DMS 273 (cell line): ENCODE measurements at regions not wholly inside any gene's neighbourhood (a gene's known extent, or its start where the extent isn't known, plus 50 kb on each side); places are given as distances from the start of the nearest gene placed in this dataset.
A peak's percentile ranks its signal among the peaks of the same experiment; 100 is the strongest.
"Not testable (repeated sequence)": the region's sequence is repeated elsewhere in the genome, so short reads cannot be mapped to it uniquely, and the experiment has no call there.

Experiments used
- DNase-seq: peaks from one replicate; lab custom pipeline; 2025; ENCODE audit not compliant: unreplicated experiment; lab: John Stamatoyannopoulos, UW

DNA sequence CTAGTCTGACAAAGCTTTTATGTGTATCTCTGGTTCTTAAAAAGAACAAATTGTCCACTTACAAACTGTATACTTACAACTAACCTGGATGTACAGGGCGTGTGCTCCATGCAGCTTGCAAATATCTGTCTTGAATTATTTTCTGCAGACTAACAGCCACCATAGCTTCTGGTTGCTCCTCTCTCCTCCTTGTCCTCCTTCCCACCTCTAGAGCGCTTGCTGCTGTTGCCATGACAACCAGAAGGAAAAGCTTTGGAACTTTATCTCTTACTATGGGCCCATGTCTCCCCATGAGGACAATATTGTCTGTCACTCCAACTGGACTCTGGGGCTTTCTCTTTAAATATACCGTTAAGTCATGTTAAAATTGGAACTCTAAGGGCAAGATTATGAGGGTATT, 71.5 kb upstream of the DHX40 start:
- DNase-seq = peak; percentile 50

DNA sequence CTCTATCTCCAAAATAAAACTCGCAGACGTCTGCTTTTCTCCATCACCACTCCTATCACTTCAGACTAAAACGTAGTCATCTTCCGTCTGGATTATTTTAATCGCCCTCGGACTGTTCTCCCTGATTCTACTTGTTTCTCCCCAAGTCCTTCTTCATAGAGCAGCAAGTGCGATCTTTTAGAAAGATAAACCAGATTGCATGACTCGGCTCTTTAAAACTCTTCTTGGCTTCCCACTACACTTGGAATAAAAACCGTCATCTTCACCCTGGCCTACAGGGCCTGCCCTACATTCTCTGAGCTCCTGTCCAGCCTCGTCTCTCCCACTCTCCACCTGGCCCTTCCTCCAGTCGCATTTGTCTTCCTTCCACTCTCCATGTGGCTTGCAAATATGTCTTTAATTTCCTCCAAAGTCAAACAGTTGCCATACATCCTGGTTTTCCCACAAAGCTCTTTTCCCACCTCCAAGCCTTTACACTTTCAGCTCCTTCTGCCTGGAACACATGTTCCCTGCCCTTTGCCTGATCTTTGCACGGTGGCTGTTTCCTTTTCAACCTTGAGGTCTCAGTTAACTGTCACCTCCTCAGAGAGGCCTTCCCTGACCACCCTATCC, 70.5 kb upstream of the DHX40 start:
- DNase-seq = peak; percentile 12

DNA sequence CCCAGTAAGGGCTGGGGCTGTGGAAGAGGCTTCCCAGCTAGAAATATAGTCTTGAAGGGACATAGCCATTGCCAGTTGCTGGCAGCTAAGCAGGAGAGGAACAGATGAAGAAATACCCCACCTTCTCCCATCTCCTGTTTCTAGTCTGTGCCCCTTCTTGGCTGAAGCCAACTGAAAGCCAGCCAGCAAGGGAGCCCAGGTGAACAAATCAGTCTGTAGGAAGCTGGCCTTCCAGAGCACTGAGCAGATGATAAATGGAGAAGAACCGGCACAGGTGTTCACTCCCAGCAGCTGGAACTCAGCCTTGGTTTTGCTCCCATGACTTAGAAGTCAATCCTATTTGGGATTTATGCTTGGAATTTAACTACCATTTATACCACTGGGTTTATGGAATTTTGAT, 69.2 kb upstream of the DHX40 start:
- no peak for DNase-seq

DNA sequence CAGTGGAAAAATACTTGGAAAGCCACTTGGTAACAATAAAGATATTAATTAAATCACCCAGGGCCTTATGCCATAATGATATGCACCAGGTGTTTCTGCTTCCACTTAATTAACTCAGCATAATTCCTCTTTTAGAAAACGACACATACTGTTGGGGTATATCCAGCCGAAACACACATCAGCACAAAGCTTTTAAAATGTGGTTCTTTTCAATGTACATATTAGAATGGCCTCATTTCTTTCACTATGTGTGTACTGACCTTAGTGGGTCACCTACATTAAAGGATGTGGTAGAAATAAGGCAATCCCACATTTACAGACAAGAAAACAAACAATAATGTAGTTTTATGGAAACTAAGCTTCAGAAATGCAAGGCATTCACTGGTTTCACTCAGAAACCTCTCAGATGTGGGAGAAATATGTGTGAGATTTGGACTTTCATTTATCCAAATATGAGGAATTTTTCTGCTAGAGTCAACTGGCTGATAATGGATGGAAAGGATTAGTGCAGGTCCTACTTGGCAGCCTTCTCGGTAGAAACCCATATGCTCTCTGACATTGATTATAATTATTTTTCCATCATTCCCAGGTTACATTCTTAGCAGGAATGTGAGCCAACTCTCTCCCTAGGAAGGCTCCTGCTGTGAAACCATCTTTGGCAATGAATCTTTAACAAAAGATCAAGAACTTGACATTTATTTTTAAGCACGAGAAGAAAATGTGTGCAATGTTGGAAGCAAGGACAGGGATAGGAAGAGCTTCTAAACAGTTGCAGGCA, 66.7 kb upstream of the DHX40 start:
- peak; percentile 58 for DNase-seq

DNA sequence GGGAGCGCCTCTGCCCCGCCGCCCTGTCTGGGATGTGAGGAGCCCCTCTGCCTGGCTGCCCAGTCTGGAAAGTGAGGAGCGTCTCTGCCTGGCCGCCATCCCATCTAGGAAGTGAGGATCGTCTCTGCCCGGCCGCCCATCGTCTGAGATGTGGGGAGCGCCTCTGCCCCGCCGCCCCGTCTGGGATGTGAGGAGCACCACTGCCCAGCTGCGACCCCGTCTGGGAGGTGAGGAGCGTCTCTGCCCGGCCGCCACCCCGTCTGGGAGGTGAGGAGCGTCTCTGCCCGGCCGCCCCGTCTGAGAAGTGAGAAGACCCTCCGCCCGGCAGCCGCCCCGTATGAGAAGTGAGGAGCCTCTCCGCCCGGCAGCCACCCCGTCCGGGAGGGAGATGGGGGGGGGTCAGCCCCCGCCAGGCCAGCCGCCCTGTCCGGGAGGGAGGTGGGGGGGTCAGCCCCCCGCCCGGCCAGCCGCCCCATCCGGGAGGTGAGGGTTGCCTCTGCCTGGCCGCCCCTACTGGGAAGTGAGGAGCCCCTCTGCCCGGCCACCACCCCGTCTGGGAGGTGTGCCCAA, 65.2 kb upstream of the DHX40 start:
- not testable (repeated sequence) for DNase-seq

DNA sequence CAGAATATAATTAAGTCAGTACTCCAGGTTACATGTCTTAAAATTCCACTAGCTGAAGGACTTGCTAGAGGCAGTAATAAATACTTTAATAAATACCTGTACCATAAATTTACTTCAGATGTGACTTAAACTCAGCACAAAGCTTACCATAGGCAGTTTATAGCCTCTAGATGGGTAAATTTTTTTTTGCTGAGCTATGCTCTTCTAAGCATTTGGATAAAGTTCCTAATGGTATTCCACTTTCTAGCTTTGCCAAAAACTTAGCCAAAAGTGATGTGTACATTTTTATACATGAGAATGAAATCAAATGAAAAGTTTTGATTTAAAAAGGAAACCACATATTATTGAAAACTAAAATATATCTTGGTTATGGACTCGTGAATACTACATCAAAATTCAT, 63.7 kb upstream of the DHX40 start:
- DNase-seq = no peak

DNA sequence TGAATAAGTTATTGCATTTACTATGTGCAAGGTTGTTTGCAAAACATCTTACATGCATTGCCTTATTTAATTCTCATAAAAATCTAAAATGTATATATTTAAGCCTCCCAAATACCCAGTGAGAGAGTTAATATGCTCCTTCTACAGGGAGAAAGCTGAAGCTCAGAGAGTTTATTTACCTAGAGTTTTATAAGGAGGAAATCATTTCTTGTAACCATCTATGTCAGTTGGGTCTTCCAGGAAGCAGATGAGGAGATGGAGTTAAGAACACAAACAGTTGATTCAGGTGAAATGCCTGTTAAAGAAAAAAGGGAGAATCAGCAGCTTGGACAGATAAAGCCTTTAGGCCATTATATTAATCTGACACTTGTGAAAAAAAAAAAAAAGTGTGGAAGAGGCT, 62.6 kb upstream of the DHX40 start:
- DNase-seq = no peak

DNA sequence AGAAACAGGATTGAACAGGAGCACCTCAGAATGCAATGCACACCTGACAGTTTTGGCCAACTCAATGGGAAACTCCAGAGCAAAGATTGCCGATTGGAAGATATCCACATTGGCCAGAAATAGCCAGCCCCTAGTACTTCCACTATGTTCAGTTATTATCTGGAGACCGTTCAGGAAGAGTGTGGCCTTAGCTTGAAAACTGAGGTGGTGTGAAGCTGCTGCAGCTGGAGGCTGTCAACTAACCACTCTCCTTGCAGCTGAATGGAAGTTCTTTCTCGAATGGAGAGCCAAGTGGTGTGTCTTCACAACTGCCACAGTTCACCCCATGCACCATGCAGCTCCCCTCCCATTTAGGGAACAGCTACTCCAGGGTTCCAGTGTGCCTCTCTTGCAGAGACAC, 61.9 kb upstream of the DHX40 start:
- no peak for DNase-seq

DNA sequence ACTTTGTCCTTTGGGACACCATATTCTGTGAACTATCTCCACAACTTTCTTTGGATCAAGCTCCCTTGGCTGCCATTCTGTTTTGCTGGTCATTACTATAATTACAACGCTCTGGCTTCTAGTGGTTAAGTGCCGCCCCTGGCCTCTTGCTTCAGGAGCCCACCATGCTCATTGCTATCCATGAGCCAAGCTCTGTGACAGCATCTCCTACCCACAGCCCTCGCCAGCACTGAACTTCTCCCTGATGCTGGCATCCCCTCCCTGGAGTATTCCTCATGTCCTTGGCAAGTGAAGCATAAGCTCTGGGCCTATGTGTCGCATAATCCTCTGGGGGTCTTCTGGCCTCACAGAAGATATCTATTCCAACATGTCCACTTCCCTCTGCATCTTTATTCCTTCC, 60.6 kb upstream of the DHX40 start:
- no peak for DNase-seq

DNA sequence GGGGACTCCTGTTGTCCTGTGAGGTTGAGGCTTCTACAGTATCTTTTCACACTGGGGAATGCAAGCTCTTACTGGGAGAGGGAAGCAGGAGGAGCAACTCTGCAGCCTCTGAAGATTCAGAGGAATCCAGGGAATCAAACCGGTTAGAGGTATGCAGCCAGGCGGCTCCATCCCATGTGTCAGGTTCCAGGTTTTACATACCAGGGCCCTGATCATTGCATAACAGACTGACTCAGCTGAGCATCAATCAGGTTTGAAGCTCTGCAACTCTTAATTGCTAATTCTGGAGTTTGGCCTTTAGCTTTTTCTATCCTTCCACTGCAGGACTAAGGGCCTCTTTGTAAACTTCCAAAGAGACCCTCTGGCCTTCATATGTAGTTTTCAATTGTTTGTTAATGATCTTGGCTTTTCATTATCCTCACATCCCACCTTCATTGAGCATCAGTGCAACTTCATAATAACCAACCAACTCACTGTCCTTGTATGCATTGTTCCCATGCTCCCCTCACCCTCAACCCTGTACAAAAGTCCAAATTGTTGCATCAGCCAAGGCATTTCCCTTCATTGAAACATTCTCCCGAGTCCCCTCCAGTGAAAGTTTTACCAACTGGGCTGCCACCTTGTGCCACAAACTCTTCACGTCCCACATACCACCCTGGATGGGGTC, 59.7 kb upstream of the DHX40 start:
- no peak for DNase-seq

DNA sequence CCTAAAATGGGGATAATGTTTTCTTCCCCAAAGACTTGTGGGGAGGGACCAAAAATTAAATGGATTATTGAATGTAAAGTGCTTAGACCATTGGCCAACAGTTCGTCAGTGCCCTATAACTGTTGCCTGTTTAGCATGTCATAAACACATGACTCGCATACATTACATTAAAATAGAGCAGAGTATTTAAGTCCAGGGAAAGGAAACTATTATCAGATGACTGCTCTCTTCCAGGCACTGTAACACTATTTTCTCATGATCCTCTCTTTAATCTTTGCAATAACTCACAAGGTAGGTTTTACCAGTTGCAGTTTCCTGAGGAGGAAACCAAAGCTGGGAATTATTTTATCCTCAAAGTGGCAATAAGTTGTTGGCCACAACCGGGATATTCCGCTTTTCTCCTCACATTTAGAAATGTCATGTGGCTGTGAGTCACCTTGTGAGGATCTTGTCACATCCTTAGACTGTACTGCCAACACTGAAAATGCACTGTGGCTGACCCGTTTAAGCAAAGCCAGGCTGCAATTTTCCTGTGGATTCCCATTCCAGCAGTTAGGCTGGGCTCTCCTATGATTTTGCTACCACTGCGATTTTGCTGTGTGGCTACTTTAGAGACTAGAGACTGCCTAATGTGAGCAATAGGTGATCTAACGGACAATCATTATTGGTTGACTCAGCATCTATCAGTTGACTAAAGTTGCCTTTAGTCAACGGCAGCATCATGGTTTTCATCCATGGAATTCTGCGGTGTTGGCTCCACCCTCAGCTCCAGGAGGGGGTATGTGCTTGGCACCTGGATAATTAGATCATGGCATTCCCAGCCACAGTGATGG, 58.3 kb upstream of the DHX40 start:
- DNase-seq = no peak

DNA sequence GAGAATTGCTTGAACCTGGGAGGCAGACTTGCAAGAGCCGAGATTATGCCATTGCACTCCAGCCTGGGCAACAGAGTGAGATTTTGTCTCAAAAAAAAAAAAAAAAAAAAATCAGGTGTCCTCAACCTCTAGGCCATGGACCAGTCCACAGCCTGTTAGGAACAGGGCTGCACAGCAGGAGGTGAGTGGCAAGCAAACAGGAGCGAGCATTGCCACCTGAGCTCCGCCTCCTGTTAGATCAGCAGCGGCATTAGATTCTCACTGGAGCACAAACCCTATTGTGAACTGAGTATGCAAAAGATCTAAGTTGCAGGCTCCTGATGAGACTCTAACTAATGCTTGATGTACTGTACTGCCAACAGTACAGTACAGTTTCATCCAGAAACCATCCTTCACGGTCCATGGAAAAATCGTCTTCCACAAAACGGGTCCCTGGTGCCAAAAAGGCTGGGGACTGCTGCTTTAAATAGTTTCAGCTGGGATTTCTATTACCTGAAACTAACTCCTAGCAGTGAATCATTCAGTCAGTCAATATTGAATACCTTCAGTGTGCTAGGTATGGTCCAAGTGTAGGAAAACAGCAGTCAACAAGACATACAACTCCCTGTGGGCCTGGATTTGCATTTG, 56.3 kb upstream of the DHX40 start:
- DNase-seq = no peak

DNA sequence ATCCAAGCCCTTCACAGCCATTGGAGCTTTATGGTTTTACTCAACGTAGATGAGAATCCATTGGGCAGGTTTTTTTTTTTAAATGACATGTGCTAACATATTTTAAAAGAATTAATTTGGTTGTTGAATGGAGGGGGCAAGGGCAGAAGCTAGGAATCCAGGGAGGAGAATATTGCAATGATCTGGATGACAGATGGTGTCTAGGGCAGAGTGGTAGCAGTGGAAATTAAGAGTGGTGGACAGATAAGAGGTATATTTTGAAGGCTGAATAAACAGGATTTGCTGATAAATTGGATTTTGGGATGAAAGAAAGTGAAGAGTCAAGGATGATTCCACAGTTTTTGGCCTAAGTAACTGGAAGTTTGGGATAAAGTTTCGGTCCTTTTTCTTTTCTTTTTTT, 54.8 kb upstream of the DHX40 start:
- DNase-seq = peak; percentile 24

DNA sequence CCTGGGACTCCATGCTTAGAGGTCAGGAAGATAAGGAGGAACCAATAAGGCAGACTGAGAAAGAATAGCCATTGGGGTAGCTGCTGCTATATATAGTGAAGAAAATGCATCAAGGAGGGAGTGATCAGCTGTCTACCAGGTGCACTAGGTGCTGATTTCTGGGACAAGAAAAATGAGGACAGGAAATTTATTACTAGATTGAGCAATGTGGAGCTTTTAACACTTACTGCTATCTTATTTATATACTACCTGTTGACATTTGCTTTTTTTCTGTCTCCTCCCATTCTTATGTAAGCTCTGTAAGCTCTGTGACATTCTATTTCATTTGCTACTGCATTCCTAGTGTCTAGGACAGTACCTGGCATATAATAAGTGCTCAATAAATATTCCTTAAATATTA, 53.7 kb upstream of the DHX40 start:
- no peak for DNase-seq

DNA sequence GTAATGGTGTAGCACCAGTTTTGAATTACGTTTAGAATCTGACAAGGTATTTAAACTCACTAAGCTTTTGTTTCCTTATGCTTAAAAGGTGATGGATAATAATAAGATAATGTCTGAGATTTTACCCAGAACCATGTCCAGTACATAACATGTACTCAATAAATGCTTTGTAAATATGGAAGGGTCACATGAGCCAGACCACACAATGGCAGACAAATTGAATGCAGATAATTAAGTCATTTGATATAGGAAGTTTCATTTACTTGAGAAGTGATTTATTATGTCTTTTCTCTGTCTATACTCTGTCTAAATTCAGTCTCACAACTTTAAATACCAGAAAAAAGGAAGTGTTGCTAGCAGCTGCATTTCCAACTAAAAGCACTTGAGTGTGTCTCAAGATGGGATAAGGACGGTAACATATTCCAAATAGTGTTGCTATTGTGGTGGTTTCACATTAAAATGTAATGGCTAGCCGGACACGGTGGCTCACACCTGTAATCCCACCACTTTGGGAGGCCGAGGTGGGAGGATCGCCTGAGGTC, 52.5 kb upstream of the DHX40 start:
- DNase-seq = no peak

DNA sequence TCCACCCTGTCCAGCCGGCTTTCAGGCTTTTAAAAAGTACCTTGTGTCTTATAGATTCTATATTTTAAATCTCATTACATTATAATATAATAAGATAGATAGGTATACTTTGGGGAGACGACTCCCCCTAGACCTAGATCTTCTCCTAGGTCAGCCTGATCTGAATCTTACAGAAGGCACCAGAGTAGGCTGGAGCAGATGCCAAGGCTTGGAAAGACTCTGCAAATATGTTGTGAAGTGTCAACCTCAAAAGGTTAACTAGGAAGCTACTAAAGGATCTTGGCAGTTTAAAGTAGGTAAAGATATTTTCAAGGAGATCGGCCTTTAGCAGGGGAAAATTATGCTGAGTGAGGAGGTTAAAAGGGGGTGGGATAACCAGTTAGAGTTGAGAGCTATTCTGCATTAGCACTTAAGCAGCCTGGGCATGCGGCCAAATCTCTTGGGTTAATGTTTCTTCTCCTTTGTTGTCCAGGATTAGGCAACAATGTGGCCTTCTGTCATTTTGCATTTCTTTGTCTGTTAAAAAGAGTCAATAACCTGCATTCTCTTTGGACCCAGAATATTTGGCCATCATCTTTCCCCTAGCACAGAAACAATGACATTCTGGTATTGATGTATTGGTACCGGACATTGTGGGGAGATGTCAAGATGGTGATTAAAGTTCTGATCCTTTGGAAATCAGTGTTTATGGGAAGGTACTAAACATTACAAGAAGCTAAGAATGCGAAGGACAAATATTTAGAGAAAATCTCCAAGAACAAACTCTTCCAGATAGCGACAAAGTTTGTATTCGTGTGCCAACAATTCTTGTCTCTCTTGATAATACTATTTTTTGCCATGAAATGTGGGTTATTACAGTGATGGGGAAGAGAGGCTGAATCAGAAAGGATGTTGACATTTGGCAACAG, 51.2 kb upstream of the DHX40 start:
- DNase-seq = peak; percentile 94
